B cell (primary cell): ENCODE measurements at regions not wholly inside any gene's neighbourhood (a gene's known extent, or its start where the extent isn't known, plus 50 kb on each side); places are given as distances from the start of the nearest gene placed in this dataset.
"Not testable (repeated sequence)": the region's sequence is repeated elsewhere in the genome, so short reads cannot be mapped to it uniquely, and the experiment has no call there.

Experiments
- ATAC-seq: fragments of 200-7000 bp; cut with Tn5 transposase; one replicate; pipeline ENCODE4 v1.10.0; 2021; ENCODE audit warnings: low read depth, mild to moderate bottlenecking, moderate number of reproducible peaks, moderate library complexity
- CTCF ChIA-PET: fragments of 350-600 bp; sonication (Branson Sonifier 250); formaldehyde crosslinking; loops from one replicate; lab custom pipeline; 2021; ENCODE audit warnings: antibody characterized with exemption, inconsistent platforms; lab: Charles Lee
- POLR2A ChIA-PET: fragments of 350-600 bp; sonication (Branson Sonifier 250); formaldehyde crosslinking; loops from one replicate; lab custom pipeline; 2021; ENCODE audit warnings: antibody characterized with exemption; lab: Charles Lee
- DNase-seq: peaks from one replicate; pipeline ENCODE4 v3.0.0; 2013
- H2AFZ ChIP-seq: 2 replicates; pipeline ENCODE4 v1.6.1; 2012; ENCODE audit warnings: mild to moderate bottlenecking, low read depth, low read length; ENCODE audit not compliant: insufficient read depth, poor library complexity, severe bottlenecking
- H3K27ac ChIP-seq, 2 donors: 1 replicate in 1 of 2; 2 replicates in 1 of 2; pipeline ENCODE4 v1.5.1; 2012 to 2013; ENCODE audit warnings: low read length in 2 of 2, mild to moderate bottlenecking in 2 of 2, moderate library complexity in 1 of 2
- H3K27me3 ChIP-seq, 4 experiments: fragments of 200-600 bp in 1 of 4; sonication (generic) in 1 of 4; replicated peaks in 1 of 4; 1 replicate in 2 of 4; 2 replicates in 2 of 4; pipeline versions ENCODE4 v1.6.1 to v1.7.0; 2013 to 2016; ENCODE audit warnings: low read length in 3 of 4, mild to moderate bottlenecking in 2 of 4, mixed read lengths in 1 of 4, moderate library complexity in 1 of 4; ENCODE audit not compliant: insufficient read depth in 4 of 4, control insufficient read depth in 3 of 4; ENCODE audit errors: control extremely low read depth in 1 of 4
- H3K36me3 ChIP-seq, 2 experiments: replicated peaks in 1 of 2; 1 replicate in 1 of 2; 2 replicates in 1 of 2; pipeline versions ENCODE4 v1.6.1 to v1.7.1; 2013; ENCODE audit warnings: low read length in 1 of 2; ENCODE audit not compliant: insufficient read depth in 2 of 2, control insufficient read depth in 1 of 2; ENCODE audit errors: control extremely low read depth in 1 of 2, extremely low read depth in 1 of 2
- H3K4me1 ChIP-seq, 2 donors: fragments of 200-600 bp in 1 of 2; sonication (generic) in 1 of 2; 1 replicate in 1 of 2; 2 replicates in 1 of 2; pipeline versions ENCODE4 v1.5.1 to v1.6.1; 2013 to 2017; ENCODE audit warnings: low read length in 2 of 2; ENCODE audit not compliant: control insufficient read depth in 2 of 2, insufficient read depth in 2 of 2
- H3K4me2 ChIP-seq: replicated peaks from 2 replicates; pipeline ENCODE3; 2012; ENCODE audit warnings: mild to moderate bottlenecking, low read depth, low read length; ENCODE audit not compliant: poor library complexity, severe bottlenecking
- H3K4me3 ChIP-seq, 5 experiments: fragments of 200-600 bp in 1 of 5; sonication (generic) in 1 of 5; 1 replicate in 3 of 5; 2 replicates in 2 of 5; pipeline versions ENCODE4 v1.5.1 to v1.7.0; 2011 to 2016; ENCODE audit warnings: low read length in 4 of 5, mild to moderate bottlenecking in 4 of 5, low read depth in 2 of 5, control low read depth in 1 of 5, moderate library complexity in 1 of 5; ENCODE audit not compliant: insufficient read depth in 1 of 5; ENCODE audit errors: control extremely low read depth in 1 of 5, extremely low read depth in 1 of 5
- H3K79me2 ChIP-seq: fragments of 200-600 bp; sonication (generic); one replicate; pipeline ENCODE4 v1.6.0; 2016; ENCODE audit warnings: low read length; ENCODE audit not compliant: control insufficient read depth, insufficient read depth
- H3K9ac ChIP-seq: fragments of 200-600 bp; sonication (generic); 2 replicates; pipeline ENCODE4 v1.6.1; 2017; ENCODE audit warnings: mild to moderate bottlenecking, low read length, moderate library complexity
- H3K9me3 ChIP-seq, 3 donors: one replicate each; pipeline versions ENCODE4 v1.6.1 to v1.7.1; 2013; ENCODE audit warnings: low read length in 2 of 3; ENCODE audit not compliant: control insufficient read depth in 2 of 3, insufficient read depth in 1 of 3; ENCODE audit errors: control extremely low read depth in 1 of 3
- H4K20me1 ChIP-seq: 2 replicates; pipeline ENCODE4 v1.6.0; 2012; ENCODE audit warnings: mild to moderate bottlenecking, low read length; ENCODE audit not compliant: insufficient read depth, control insufficient read depth, poor library complexity, severe bottlenecking
- H3K27ac Mint-ChIP-seq: one replicate; pipeline ENCODE4 v1.8.0; 2021; ENCODE audit warnings: mixed read lengths
- H3K27me3 Mint-ChIP-seq: one replicate; pipeline ENCODE4 v1.8.0; 2021; ENCODE audit warnings: mixed read lengths
- H3K4me1 Mint-ChIP-seq: one replicate; pipeline ENCODE4 v1.8.0; 2021; ENCODE audit warnings: mixed read lengths
- H3K4me3 Mint-ChIP-seq: one replicate; pipeline ENCODE4 v1.8.0; 2021; ENCODE audit warnings: mixed read lengths
- H3K9me3 Mint-ChIP-seq: one replicate; pipeline ENCODE4 v1.8.0; 2022; ENCODE audit warnings: mixed read lengths; ENCODE audit not compliant: insufficient read depth
- CTCF ChIP-seq: fragments of 200-600 bp; IDR thresholded peaks from one replicate; pipeline ENCODE4 v1.8.0; 2022; ENCODE audit warnings: antibody characterized with exemption, mild to moderate bottlenecking
- EZH2 ChIP-seq: IDR thresholded peaks from 2 replicates; pipeline ENCODE4 v1.6.1; 2012; ENCODE audit warnings: borderline replicate concordance, low read depth, mild to moderate bottlenecking, moderate library complexity, low read length; ENCODE audit not compliant: insufficient read depth, poor library complexity, severe bottlenecking
- WGBS: methylation state at CpG from one replicate; pipeline ENCODE4 v1.1.5; 2013; ENCODE audit warnings: missing lambda C conversion rate; ENCODE audit not compliant: insufficient coverage; 5-methylcytosine and 5-hydroxymethylcytosine counted together
- intact Hi-C: fragments of 100-400 bp; cut with micrococcal nuclease; formaldehyde crosslinking; loops from one replicate; pipeline ENCODE4 v1.10.0; 2022

DNA sequence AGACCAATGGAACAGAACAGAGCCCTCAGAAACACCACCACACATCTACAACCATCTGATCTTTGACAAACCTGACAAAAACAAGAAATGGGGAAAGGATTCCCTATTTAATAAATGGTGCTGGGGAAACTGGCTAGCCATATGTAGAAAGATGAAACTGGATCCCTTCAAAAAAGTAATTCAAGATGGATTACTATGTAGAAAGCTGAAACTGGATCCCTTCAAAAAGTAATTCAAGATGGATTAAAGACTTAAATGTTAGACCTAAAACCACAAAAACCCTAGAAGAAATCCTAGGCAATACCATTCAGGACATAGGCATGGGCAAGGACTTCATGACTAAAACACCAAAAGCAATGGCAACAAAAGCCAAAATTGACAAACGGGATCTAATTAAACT, 221.6 kb upstream of the EDNRA start:
- H3K36me3 ChIP-seq, H3K27ac ChIP-seq, H3K4me3 ChIP-seq, H3K27me3 Mint-ChIP-seq, ATAC-seq, H3K4me1 ChIP-seq, H3K4me3 Mint-ChIP-seq, H3K79me2 ChIP-seq, CTCF ChIA-PET, H3K9me3 ChIP-seq, H3K9ac ChIP-seq, H3K4me1 Mint-ChIP-seq, POLR2A ChIA-PET, H4K20me1 ChIP-seq, H3K27ac Mint-ChIP-seq, H3K9me3 Mint-ChIP-seq, intact Hi-C loops, DNase-seq, H3K4me2 ChIP-seq, H2AFZ ChIP-seq, H3K27me3 ChIP-seq: not testable (repeated sequence)
- WGBS, result no CpG with 5 or more reads among the region's 1 CpG

DNA sequence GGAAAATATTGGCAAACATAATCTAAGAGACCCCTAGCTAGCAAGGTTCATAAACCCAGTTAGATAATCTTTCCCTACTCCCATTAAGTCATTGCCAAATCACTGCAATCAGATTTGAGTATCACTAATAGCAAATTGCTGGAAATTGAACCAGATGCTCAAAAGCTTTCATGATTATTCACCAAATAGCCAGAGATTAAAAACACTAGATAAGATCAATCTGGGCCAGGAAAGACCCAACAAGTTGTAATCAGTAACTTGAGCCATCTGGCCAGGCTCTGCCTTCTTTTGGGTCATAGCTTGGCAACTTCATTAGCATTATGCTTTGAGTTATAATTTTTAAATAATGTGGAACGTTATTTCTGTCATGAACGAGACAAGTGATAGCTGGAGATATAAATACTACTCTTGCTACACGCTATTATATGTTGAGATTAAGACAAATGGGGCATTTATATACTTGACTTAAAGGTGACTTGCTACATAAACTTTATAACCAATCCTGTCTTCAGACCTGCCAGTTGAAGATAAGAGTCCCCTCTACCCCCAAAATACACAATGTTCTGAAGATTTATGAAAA, 196.6 kb upstream of the EDNRA start:
- ATAC-seq (no peak), DNase-seq (no peak)
- Histone ChIP-seq H4K20me1 (no peaks in the 10 kb centered on the region), H3K4me2 (no peak overlapping the region), H3K27ac (no peak overlapping the region), H3K9ac (no peak overlapping the region), H3K4me1 (no peaks in the 10 kb centered on the region), H3K36me3 (no peaks in the 10 kb centered on the region), H3K4me3 (no peak overlapping the region), H2AFZ (no peak overlapping the region), H3K27me3 (no peaks in the 10 kb centered on the region), H3K9me3 (no peaks in the 10 kb centered on the region), H3K79me2 (no peaks in the 10 kb centered on the region)
- no peak for TF ChIP-seq CTCF
- no peak for TF ChIP-seq EZH2
- POLR2A ChIA-PET, result no interaction called here
- CTCF ChIA-PET, result no interaction called here
- Mint-ChIP-seq H3K9me3 (no peaks in the 10 kb centered on the region), H3K27ac (no peak overlapping the region), H3K4me3 (no peak overlapping the region), H3K27me3 (no peaks in the 10 kb centered on the region), H3K4me1 (no peaks in the 10 kb centered on the region)
- intact Hi-C loops, result no loop called here
- WGBS, result no CpG with 5 or more reads among the region's 3 CpGs
